Endothelial cell of umbilical vein (primary cell): ENCODE measurements at regions not wholly inside any gene's neighbourhood (a gene's known extent, or its start where the extent isn't known, plus 50 kb on each side); places are given as distances from the start of the nearest gene placed in this dataset.

Experiments used
- BruUV-seq: library from RNA; stranded (reverse); fragments of 400-500 nt; replicated peaks from 2 replicates; lab custom pipeline; 2021; lab: Mats Ljungman, UMichigan
- CTCF ChIA-PET: fragments of 300-600, 350-600 bp; sonication (Branson Sonifier 250); formaldehyde crosslinking; loops from one replicate; lab custom pipeline; 2021; ENCODE audit warnings: antibody characterized with exemption, inconsistent platforms; lab: Charles Lee
- POLR2A ChIA-PET: fragments of 300-600, 350-600 bp; sonication (Branson Sonifier 250); formaldehyde crosslinking; loops from one replicate; lab custom pipeline; 2021; ENCODE audit warnings: antibody characterized with exemption, inconsistent platforms; lab: Charles Lee
- DNase-seq: peaks from one replicate; pipeline ENCODE4 v3.0.0-alpha.2; 2011; ENCODE audit warnings: low read depth, low spot score
- FAIRE-seq: peaks from 2 replicates; lab custom pipeline; 2011; peaks lifted over from hg19 to GRCh38; lab: Jason Lieb, UNC
- H2AFZ ChIP-seq: 2 replicates; pipeline ENCODE4 v1.6.0; 2012; ENCODE audit warnings: low read depth, low read length, control low read depth, inconsistent platforms
- H3K27ac ChIP-seq: 2 replicates; pipeline ENCODE4 v1.5.1; 2011; ENCODE audit warnings: low read depth, mild to moderate bottlenecking, control low read depth, low read length, moderate library complexity; ENCODE audit not compliant: insufficient read depth
- H3K27me3 ChIP-seq, 2 experiments: 2 replicates each; pipeline versions ENCODE4 v1.6.0 to v1.6.1; 2011; ENCODE audit warnings: low read length in 2 of 2, mixed read lengths in 1 of 2; ENCODE audit not compliant: control insufficient read depth in 2 of 2, insufficient read depth in 2 of 2
- H3K36me3 ChIP-seq, 2 experiments: 2 replicates in 1 of 2; 3 replicates in 1 of 2; pipeline ENCODE4 v1.5.1; 2011; ENCODE audit warnings: low read length in 2 of 2, mild to moderate bottlenecking in 1 of 2, moderate library complexity in 1 of 2; ENCODE audit not compliant: control insufficient read depth in 2 of 2, insufficient read depth in 2 of 2; ENCODE audit errors: extremely low read depth in 1 of 2
- H3K4me1 ChIP-seq: 3 replicates; pipeline ENCODE4 v1.5.1; 2011; ENCODE audit warnings: mild to moderate bottlenecking, low read length; ENCODE audit not compliant: control insufficient read depth, insufficient read depth; ENCODE audit errors: extremely low read depth
- H3K4me2 ChIP-seq: 2 replicates; pipeline ENCODE4 v1.6.1; 2011; ENCODE audit warnings: low read length, control low read depth, mixed read lengths; ENCODE audit not compliant: insufficient read depth
- H3K4me3 ChIP-seq, 3 experiments: fragments of 200-600 bp in 1 of 3; sonication (generic), shearing (Covaris generic) in 1 of 3; replicated peaks in 1 of 3; 2 replicates each; pipeline ENCODE4 v1.5.1; 2011 to 2016; ENCODE audit warnings: control low read depth in 3 of 3, low read length in 3 of 3, mild to moderate bottlenecking in 2 of 3, inconsistent platforms in 1 of 3, low read depth in 1 of 3, moderate library complexity in 1 of 3; ENCODE audit not compliant: insufficient read depth in 1 of 3
- H3K79me2 ChIP-seq: 2 replicates; pipeline ENCODE4 v1.6.0; 2012; ENCODE audit warnings: low read length, inconsistent platforms; ENCODE audit not compliant: control insufficient read depth, insufficient read depth
- H3K9ac ChIP-seq: replicated peaks from 2 replicates; pipeline ENCODE3; 2011; ENCODE audit warnings: low read length, control low read depth; ENCODE audit not compliant: insufficient read depth; ENCODE audit errors: extremely low read depth
- H3K9me1 ChIP-seq: replicated peaks from 3 replicates; pipeline ENCODE4 v1.6.0; 2011; ENCODE audit warnings: mild to moderate bottlenecking, low read length; ENCODE audit not compliant: control insufficient read depth, insufficient read depth; ENCODE audit errors: extremely low read depth
- H3K9me3 ChIP-seq: replicated peaks from 2 replicates; pipeline ENCODE4 v1.5.1; 2012; ENCODE audit warnings: low read length, inconsistent platforms; ENCODE audit not compliant: control insufficient read depth, insufficient read depth
- H4K20me1 ChIP-seq: replicated peaks from 2 replicates; pipeline ENCODE3; 2011; ENCODE audit warnings: mild to moderate bottlenecking, low read length; ENCODE audit not compliant: control insufficient read depth, insufficient read depth; ENCODE audit errors: extremely low read depth
- CTCF ChIP-seq, 2 donors: IDR thresholded peaks; 1 replicate in 1 of 2; 2 replicates in 1 of 2; pipeline ENCODE4 v1.5.1; 2011; ENCODE audit warnings: low read length in 2 of 2, mild to moderate bottlenecking in 2 of 2, moderate library complexity in 2 of 2, control low read depth in 1 of 2, inconsistent platforms in 1 of 2, low read depth in 1 of 2; ENCODE audit not compliant: insufficient read depth in 1 of 2; ENCODE audit errors: extremely low read depth in 1 of 2
- EZH2 ChIP-seq: IDR thresholded peaks from 2 replicates; pipeline ENCODE4 v1.6.1; 2012; ENCODE audit warnings: borderline replicate concordance, low read depth, mild to moderate bottlenecking, moderate library complexity, low read length, inconsistent platforms; ENCODE audit not compliant: severe bottlenecking
- FOS ChIP-seq: IDR thresholded peaks from 2 replicates; pipeline ENCODE4 v1.6.1; 2011; ENCODE audit warnings: mild to moderate bottlenecking, low read length, moderate library complexity, borderline replicate concordance; ENCODE audit not compliant: insufficient read depth
- GATA2 ChIP-seq: IDR thresholded peaks from 2 replicates; pipeline ENCODE4 v1.7.0; 2011; ENCODE audit warnings: low read depth, mild to moderate bottlenecking, moderate library complexity, mixed read lengths, low read length; ENCODE audit not compliant: insufficient read length, insufficient read depth
- JUN ChIP-seq: IDR thresholded peaks from 2 replicates; pipeline ENCODE4 v1.6.1; 2011; ENCODE audit warnings: borderline replicate concordance, low read depth; ENCODE audit not compliant: insufficient read length, insufficient read depth
- MAX ChIP-seq: IDR thresholded peaks from 2 replicates; pipeline ENCODE4 v1.6.1; 2011; ENCODE audit not compliant: insufficient read depth, insufficient read length
- MYC ChIP-seq: IDR thresholded peaks from one replicate; pipeline ENCODE4 v1.6.1; 2011; ENCODE audit warnings: mild to moderate bottlenecking, low read depth, low read length
- POLR2A ChIP-seq: IDR thresholded peaks from 2 replicates; pipeline ENCODE4 v1.6.1; 2012; ENCODE audit warnings: low read depth, mild to moderate bottlenecking, control low read depth, low read length
- POLR2AphosphoS5 ChIP-seq: IDR thresholded peaks from 2 replicates; pipeline ENCODE4 v1.6.1; 2012; ENCODE audit warnings: low read depth, mild to moderate bottlenecking, control low read depth, low read length, moderate library complexity; ENCODE audit not compliant: insufficient read depth
- dilution Hi-C: fragments of 300-500 bp; cut with MboI; formaldehyde crosslinking; loops from one replicate; pipeline ENCODE4 v1.15.0; 2019; ENCODE audit warnings: low sequenced_read_pairs; ENCODE audit not compliant: extremely low pct_ligation_motif_present
- intact Hi-C: fragments of 100-400 bp; cut with micrococcal nuclease; formaldehyde crosslinking; loops from one replicate; pipeline ENCODE4 v1.10.0; 2022

- Histone ChIP-seq H3K79me2 (no peaks in the 10 kb centered on the region), H3K4me1 (no peaks in the 10 kb centered on the region), H3K9me3 (no peaks in the 10 kb centered on the region), H3K9ac (no peak overlapping the region), H3K4me3 (no peak overlapping the region), H3K9me1 (no peaks in the 10 kb centered on the region), H4K20me1 (no peaks in the 10 kb centered on the region), H3K4me2 (no peak overlapping the region), H3K36me3 (no peaks in the 10 kb centered on the region), H2AFZ (no peak overlapping the region), H3K27me3 (peaks cover 2% of the 10 kb centered on the region in 2 experiments), H3K27ac (no peak overlapping the region)
- TF ChIP-seq JUN (no peak), FOS (no peak), GATA2 (no peak), POLR2A (no peak), POLR2AphosphoS5 (no peak), CTCF (IDR thresholded peaks at IDR 0.05; ENCODE audit: extremely low read depth in 1 of 2, insufficient read depth in 1 of 2, low read depth in 1 of 2, low read length in 2 of 2) (no peak), MYC (no peak), EZH2 (no peak), MAX (no peak)
- BruUV-seq: no TSS peak
- intact Hi-C loops: no loop called here
- FAIRE-seq (no peak), DNase-seq (no peak)
- dilution Hi-C loops: no loop called here
- ChIA-PET POLR2A (no interaction called here), CTCF (interaction anchor here (1.3 to 1.4 kb wide), 2 partner anchors 16 to 130 kb away, joined by 3 to 5 read pairs; no protein-coding TSS in a partner anchor)
These were observed 260.0 kb downstream of the FIGN start for GRCh38 chr2:163475815-163476214.
